ENCODE measurements at regions not wholly inside any gene's neighbourhood (a gene's known extent, or its start where the extent isn't known, plus 50 kb on each side); places are given as distances from the start of the nearest gene placed in this dataset.

DNA sequence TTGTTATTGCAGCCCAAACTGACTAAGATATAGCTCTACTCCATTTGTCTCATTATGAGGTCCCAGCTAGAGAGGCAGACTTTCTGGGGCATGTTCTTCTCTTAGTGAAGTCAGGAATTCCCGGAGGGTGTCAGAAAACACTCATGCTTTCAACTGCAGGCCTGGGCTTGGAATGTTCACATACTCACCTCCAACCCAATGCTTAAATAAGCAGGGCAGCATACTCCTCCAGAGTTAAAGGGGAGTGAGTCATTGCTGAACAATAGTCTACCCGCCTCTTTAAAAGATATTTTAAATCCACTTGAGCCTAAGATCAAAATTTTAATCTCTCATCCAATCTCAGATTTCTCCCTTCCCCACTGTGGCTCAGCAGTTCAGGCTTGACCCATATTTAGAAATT is 167.8 kb upstream of the DPH6 start:
- Histone ChIP-seq H3K27me3 (ENCODE audit: control insufficient read depth, insufficient read depth, low read length) (no peaks in the 10 kb centered on the region), H3K36me3 (ENCODE audit: control insufficient read depth, insufficient read depth, low read length) (no peaks in the 10 kb centered on the region), H3K4me1 (ENCODE audit: control insufficient read depth, insufficient read depth, low read length) (no peaks in the 10 kb centered on the region), H3K27ac (ENCODE audit: low read length) (no peak overlapping the region), H3K9me3 (ENCODE audit: control insufficient read depth, insufficient read depth, low read depth, low read length) (no peaks in the 10 kb centered on the region), H3K4me3 (ENCODE audit: low read depth in 2 of 2, low read length in 2 of 2) (no peak overlapping the region)
- no TSS peak for BruUV-seq (replicated peaks)
- DNase-seq (ENCODE audit: low read depth, low spot score) (no peak), ATAC-seq (no peak)
- CTCF ChIA-PET, result no interaction called here
- in situ Hi-C loops (cut with HindIII; ENCODE audit: low pct_unique_long_range_greater_than_20kb, low sequenced_read_pairs), result no loop called here
- intact Hi-C loops (cut with micrococcal nuclease; ENCODE audit: unreplicated experiment), result no loop called here
- TF ChIP-seq POLR2AphosphoS5 (IDR thresholded peaks at IDR 0.05; ENCODE audit: low read depth, low read length) (no peak), TCF7L2 (IDR thresholded peaks at IDR 0.05; ENCODE audit: low read depth, low read length) (no peak), SIN3A (IDR thresholded peaks at IDR 0.05; ENCODE audit: borderline replicate concordance, insufficient read depth, low read depth, low read length) (no peak)
- TF ChIP-seq, protein P1, sequence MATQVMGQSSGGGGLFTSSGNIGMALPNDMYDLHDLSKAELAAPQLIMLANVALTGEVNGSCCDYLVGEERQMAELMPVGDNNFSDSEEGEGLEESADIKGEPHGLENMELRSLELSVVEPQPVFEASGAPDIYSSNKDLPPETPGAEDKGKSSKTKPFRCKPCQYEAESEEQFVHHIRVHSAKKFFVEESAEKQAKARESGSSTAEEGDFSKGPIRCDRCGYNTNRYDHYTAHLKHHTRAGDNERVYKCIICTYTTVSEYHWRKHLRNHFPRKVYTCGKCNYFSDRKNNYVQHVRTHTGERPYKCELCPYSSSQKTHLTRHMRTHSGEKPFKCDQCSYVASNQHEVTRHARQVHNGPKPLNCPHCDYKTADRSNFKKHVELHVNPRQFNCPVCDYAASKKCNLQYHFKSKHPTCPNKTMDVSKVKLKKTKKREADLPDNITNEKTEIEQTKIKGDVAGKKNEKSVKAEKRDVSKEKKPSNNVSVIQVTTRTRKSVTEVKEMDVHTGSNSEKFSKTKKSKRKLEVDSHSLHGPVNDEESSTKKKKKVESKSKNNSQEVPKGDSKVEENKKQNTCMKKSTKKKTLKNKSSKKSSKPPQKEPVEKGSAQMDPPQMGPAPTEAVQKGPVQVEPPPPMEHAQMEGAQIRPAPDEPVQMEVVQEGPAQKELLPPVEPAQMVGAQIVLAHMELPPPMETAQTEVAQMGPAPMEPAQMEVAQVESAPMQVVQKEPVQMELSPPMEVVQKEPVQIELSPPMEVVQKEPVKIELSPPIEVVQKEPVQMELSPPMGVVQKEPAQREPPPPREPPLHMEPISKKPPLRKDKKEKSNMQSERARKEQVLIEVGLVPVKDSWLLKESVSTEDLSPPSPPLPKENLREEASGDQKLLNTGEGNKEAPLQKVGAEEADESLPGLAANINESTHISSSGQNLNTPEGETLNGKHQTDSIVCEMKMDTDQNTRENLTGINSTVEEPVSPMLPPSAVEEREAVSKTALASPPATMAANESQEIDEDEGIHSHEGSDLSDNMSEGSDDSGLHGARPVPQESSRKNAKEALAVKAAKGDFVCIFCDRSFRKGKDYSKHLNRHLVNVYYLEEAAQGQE (IDR thresholded peaks at IDR 0.05; ENCODE audit: insufficient read depth in 1 of 2, low read depth in 2 of 2, low read length in 1 of 2), result no peak
- TF ChIP-seq, protein P2, sequence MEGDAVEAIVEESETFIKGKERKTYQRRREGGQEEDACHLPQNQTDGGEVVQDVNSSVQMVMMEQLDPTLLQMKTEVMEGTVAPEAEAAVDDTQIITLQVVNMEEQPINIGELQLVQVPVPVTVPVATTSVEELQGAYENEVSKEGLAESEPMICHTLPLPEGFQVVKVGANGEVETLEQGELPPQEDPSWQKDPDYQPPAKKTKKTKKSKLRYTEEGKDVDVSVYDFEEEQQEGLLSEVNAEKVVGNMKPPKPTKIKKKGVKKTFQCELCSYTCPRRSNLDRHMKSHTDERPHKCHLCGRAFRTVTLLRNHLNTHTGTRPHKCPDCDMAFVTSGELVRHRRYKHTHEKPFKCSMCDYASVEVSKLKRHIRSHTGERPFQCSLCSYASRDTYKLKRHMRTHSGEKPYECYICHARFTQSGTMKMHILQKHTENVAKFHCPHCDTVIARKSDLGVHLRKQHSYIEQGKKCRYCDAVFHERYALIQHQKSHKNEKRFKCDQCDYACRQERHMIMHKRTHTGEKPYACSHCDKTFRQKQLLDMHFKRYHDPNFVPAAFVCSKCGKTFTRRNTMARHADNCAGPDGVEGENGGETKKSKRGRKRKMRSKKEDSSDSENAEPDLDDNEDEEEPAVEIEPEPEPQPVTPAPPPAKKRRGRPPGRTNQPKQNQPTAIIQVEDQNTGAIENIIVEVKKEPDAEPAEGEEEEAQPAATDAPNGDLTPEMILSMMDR (IDR thresholded peaks at IDR 0.05), result no peak
- POLR2A ChIA-PET, result no interaction called here

DNA sequence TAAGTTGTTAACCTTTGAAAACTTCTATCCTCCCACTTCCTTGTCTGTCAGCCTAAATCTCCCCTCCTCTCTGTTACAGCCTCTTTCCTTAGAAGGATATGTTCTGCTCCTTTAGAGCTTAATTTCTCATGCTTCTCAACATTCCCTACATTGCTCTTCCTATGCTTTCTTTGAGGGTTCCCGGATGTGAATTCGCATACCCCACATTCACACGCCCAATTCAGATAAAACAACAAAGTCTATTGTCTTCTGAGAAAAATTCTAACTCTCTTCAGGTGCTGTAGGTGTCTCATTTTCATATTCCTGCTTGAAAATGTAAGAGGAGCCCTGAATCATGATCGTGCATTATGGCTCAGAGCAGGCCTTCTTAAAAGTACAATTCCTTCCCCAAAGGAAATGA is 171.8 kb upstream of the DPH6 start:
- POLR2A ChIA-PET, result no interaction called here
- Histone ChIP-seq H3K27ac (ENCODE audit: low read length) (no peak overlapping the region), H3K4me1 (ENCODE audit: control insufficient read depth, insufficient read depth, low read length) (no peaks in the 10 kb centered on the region), H3K4me3 (ENCODE audit: low read depth in 2 of 2, low read length in 2 of 2) (no peak overlapping the region), H3K9me3 (ENCODE audit: control insufficient read depth, insufficient read depth, low read depth, low read length) (no peaks in the 10 kb centered on the region), H3K27me3 (ENCODE audit: control insufficient read depth, insufficient read depth, low read length) (no peaks in the 10 kb centered on the region), H3K36me3 (ENCODE audit: control insufficient read depth, insufficient read depth, low read length) (no peaks in the 10 kb centered on the region)
- BruUV-seq (replicated peaks), result no TSS peak
- intact Hi-C loops (cut with micrococcal nuclease; ENCODE audit: unreplicated experiment) (no loop called here), in situ Hi-C loops (cut with HindIII; ENCODE audit: low pct_unique_long_range_greater_than_20kb, low sequenced_read_pairs) (no loop called here)
- no peak for TF ChIP-seq SIN3A (IDR thresholded peaks at IDR 0.05; ENCODE audit: borderline replicate concordance, insufficient read depth, low read depth, low read length)
- TF ChIP-seq, protein P1 (IDR thresholded peaks at IDR 0.05; ENCODE audit: insufficient read depth in 1 of 2, low read depth in 2 of 2, low read length in 1 of 2), result no peak
- no peak for TF ChIP-seq POLR2AphosphoS5 (IDR thresholded peaks at IDR 0.05; ENCODE audit: low read depth, low read length)
- TF ChIP-seq TCF7L2 (IDR thresholded peaks at IDR 0.05; ENCODE audit: low read depth, low read length), result no peak
- TF ChIP-seq, protein P2 (IDR thresholded peaks at IDR 0.05), result no peak
- no peak for ATAC-seq
- DNase-seq (ENCODE audit: low read depth, low spot score), result no peak
- CTCF ChIA-PET, result no interaction called here

Data from Panc1 (cell line).